DMS 273 (cell line): ENCODE measurements at regions not wholly inside any gene's neighbourhood (a gene's known extent, or its start where the extent isn't known, plus 50 kb on each side); places are given as distances from the start of the nearest gene placed in this dataset.

Experiments used
- DNase-seq: peaks from one replicate; lab custom pipeline; 2025; ENCODE audit not compliant: unreplicated experiment; lab: John Stamatoyannopoulos, UW

GRCh38 chr9:131809941-131810344 lies 70.1 kb upstream of the RAPGEF1 start:
- peak; percentile 97 for DNase-seq

DNA sequence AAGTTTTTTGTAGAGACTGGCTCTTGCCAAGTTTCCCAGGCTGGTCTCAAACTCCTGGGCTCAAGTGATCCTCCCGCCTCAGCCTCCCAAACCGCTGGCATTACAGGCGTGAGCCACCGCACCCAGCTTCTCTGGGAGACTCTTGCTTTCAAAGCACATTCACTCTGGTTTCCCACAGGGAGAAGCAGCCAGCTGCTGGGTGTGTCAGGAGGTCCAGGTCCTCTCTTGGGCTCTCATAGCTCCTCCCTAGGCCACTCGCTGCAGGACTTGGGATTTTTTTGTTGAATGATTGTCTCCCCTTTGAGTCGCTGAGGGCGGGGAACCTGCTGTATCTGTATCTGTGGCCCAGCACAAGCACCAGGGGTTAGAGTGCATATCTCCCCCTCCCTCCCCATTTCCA lies 68.4 kb upstream of the RAPGEF1 start:
- no peak for DNase-seq

DNA sequence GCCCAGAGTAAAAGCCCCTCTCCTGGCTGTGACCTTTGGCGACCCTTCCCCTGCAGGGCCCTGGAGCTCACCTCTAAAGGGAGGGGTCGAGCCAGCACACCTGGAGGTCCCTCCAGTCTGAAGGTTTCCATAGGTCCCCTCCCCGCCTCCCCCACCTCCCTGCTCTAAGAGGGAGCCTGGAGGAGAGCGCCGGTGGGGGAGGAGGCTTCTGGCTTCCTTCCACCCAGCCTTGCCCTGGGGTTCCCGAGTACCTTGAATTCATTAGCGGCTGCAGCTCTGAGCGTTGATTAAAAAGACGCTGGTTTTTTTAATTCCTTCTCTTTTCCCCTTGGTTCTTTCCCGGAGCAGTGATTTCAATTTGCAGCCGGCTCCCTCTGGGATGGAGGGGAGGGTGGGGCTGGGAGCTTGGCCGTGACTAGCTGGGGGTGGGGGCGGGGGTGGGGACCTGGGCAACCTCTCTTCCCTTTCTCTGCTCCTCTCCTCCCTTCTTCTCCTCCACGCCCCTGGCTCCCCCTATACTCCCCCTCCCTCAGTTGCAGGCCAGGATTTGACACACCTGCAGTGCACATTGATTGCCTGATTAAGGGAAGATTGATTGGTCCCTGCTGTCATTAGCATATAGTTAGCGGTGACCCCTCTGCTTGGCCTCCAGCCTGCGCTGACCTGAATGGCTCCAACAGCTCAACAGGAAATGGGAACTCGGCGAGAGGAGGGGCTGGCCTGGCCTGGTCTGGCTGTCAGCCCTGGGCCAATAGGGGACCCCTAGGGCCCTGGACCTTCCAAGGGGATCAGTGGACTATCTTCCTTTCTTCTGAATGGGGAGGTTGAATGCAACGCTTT lies 67.5 kb upstream of the RAPGEF1 start:
- peak; percentile 33 for DNase-seq

GRCh38 chr9:131805803-131806202 lies 65.9 kb upstream of the RAPGEF1 start:
- DNase-seq: no peak

GRCh38 chr9:131804826-131805225 lies 65.0 kb upstream of the RAPGEF1 start:
- DNase-seq: no peak

DNA sequence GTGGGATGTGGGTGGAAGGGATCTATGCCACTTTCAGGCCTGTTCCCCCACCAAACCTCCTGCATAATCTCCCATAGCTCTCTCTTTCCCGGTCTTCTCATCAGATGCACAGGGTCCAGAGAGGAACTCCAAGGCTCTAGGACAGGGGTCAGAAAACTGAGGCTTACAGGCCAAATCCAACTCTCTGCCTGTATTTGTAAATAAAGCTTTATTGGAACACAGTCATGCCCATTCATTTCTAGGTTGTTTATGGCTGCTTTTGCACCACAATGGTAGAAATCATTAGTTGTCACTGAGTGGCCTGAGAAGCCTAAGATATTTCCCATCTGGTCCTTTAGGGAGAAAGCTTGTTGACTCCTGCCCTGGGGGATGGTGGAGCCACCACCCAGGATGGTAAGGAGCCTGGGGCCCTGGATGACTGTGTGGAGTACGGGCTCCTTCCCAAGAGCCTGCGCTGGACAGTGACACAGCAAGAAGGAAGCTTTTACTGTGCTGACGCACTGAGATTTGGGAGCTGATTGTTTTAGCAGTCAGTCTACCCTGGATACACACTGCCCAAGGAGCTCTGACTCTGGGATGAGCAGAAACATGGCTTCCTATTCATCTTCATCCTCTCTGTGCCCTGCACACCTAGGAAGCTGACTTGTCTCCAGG lies 64.0 kb upstream of the RAPGEF1 start:
- no peak for DNase-seq

- DNase-seq: no peak
Observed at GRCh38 chr9:131801810-131802209, 61.9 kb upstream of the RAPGEF1 start.

- no peak for DNase-seq
Observed at GRCh38 chr9:131800843-131801242, 61.0 kb upstream of the RAPGEF1 start.

- DNase-seq: no peak
Observed at GRCh38 chr9:131800366-131800765, 60.5 kb upstream of the RAPGEF1 start.

DNA sequence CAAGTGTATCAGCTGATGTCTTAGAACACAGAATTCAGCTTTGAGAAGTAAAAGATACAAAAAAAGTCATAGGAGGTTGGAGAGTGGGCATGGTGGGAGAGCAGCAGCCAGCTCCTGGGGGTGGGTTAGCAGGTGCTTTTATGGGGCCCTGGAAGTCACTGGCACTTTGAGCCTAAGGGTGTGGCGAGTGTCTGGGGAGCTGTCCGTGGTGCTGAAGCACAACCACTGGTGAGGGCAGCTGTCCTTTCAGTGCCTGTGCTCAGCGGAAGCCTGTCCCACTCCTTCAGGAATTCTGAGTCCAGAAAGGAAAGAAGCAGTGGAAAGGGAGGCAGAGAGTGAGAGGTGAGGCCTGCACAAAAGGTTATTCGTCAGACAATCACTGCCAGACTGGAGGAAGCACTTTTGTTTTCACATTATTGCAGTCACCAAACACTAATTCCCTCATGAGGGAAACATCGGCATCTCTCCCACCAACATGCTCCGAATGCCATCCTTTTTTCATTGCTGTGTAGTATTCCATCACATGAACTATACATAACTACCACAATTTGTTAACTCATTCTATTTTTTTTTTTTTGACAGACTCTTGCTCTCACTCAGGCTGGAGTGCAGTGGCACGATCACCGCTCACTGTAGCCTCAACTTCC lies 59.4 kb upstream of the RAPGEF1 start:
- DNase-seq: peak; percentile 59

GRCh38 chr9:131798246-131798645 lies 58.4 kb upstream of the RAPGEF1 start:
- no peak for DNase-seq

- DNase-seq: no peak
Observed at GRCh38 chr9:131794393-131794792, 54.5 kb upstream of the RAPGEF1 start.

DNA sequence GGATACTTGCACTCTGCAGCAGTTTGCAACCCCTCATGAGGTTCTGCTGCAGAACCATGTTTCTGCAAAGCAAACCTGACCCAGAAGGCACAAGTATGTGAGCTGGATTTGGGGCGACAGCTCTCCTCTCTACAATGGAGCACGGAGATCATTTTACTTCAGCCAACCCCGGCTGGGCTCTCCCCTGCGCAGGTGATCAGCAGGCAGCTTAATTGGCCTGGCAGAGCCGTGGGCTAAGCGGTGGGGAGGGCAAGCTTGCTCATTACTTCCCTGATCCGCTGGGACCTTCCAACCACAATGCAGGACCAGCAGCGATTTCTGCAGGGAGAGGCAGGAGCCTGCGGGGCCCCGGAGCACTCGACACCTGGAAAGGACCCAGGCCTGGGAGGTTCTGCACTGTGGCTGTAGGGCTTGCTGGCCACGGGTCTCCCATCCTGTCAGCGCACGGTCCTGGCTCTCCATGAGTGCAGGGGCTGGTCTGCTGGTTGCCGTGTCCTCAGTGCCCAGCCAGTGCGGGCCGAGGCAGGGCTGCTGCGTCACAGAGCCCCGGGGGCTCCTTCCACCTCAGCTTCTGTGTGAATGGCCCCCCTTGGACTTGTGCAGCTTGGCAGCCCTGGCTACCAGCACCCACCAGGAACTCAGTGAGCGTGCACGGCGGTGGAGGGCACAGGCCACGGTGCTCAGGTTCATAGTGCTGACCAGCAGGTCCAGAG lies 51.8 kb upstream of the RAPGEF1 start:
- no peak for DNase-seq
